ENCODE measurements at regions not wholly inside any gene's neighbourhood (a gene's known extent, or its start where the extent isn't known, plus 50 kb on each side); places are given as distances from the start of the nearest gene placed in this dataset.

DNA sequence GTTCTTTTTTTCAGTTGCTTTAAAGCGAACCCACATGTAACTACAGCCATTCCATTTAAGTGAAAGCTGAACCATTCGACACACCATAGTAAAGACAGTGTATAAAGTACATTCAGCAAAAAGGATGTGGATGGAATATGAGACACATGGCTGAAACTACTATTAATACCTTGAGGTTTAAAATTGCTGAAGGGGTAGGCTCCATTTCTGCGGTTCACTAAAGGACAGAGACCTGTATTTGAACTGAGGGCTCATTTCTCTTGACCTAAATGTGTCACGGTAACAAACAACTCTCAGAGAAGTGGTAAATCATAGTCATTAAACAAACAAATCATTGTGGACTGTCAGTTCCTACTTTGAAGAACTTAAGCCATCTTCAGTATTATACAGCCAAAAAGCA lies 1085.6 kb upstream of the TENM3 start:
- H3K9ac ChIP-seq (ENCODE audit: control insufficient read depth, insufficient read depth, low read length) = no peak overlapping the region
- no peaks in the 10 kb centered on the region for H4K20me1 ChIP-seq (ENCODE audit: control insufficient read depth, insufficient read depth)
- H3K9me3 ChIP-seq (replicated peaks; ENCODE audit: control insufficient read depth, insufficient read depth, low read length) = no peaks in the 10 kb centered on the region
- CTCF ChIA-PET = no interaction called here
- 43% methylated on average over 4 of the region's 4 CpGs for WGBS (ENCODE audit: insufficient coverage, insufficient replicate concordance, low lambda C conversion rate, missing lambda C conversion rate)
- ATAC-seq = no peak
- TF ChIP-seq, protein P1, sequence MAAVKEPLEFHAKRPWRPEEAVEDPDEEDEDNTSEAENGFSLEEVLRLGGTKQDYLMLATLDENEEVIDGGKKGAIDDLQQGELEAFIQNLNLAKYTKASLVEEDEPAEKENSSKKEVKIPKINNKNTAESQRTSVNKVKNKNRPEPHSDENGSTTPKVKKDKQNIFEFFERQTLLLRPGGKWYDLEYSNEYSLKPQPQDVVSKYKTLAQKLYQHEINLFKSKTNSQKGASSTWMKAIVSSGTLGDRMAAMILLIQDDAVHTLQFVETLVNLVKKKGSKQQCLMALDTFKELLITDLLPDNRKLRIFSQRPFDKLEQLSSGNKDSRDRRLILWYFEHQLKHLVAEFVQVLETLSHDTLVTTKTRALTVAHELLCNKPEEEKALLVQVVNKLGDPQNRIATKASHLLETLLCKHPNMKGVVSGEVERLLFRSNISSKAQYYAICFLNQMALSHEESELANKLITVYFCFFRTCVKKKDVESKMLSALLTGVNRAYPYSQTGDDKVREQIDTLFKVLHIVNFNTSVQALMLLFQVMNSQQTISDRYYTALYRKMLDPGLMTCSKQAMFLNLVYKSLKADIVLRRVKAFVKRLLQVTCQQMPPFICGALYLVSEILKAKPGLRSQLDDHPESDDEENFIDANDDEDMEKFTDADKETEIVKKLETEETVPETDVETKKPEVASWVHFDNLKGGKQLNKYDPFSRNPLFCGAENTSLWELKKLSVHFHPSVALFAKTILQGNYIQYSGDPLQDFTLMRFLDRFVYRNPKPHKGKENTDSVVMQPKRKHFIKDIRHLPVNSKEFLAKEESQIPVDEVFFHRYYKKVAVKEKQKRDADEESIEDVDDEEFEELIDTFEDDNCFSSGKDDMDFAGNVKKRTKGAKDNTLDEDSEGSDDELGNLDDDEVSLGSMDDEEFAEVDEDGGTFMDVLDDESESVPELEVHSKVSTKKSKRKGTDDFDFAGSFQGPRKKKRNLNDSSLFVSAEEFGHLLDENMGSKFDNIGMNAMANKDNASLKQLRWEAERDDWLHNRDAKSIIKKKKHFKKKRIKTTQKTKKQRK (IDR thresholded peaks at IDR 0.05; ENCODE audit: low read depth, low read length) = no peak
- TF ChIP-seq PML (IDR thresholded peaks at IDR 0.05; ENCODE audit: low read length) (no peak), BCL11A (IDR thresholded peaks at IDR 0.05; ENCODE audit: low read depth, low read length) (no peak), SMC3 (IDR thresholded peaks at IDR 0.05; ENCODE audit: borderline replicate concordance, low read length) (no peak), HDAC2 (IDR thresholded peaks at IDR 0.05) (no peak), YY1 (IDR thresholded peaks at IDR 0.05; ENCODE audit: low read depth, low read length) (no peak), MYB (IDR thresholded peaks at IDR 0.05; ENCODE audit: borderline replicate concordance, low read depth, low read length) (no peak), ZSCAN29 (IDR thresholded peaks at IDR 0.05) (no peak), PKNOX1 (IDR thresholded peaks at IDR 0.05) (no peak), HDAC6 (IDR thresholded peaks at IDR 0.05; ENCODE audit: unreplicated experiment) (no peak), GABPA (IDR thresholded peaks at IDR 0.05; ENCODE audit: low read depth) (no peak), EP300 (IDR thresholded peaks at IDR 0.05; ENCODE audit: borderline replicate concordance in 1 of 2, control insufficient read depth in 1 of 2, low read depth in 2 of 2, low read length in 2 of 2) (no peak), EZH2 (IDR thresholded peaks at IDR 0.05; ENCODE audit: borderline replicate concordance, control insufficient read depth, low read depth, low read length) (no peak), KLF5 (IDR thresholded peaks at IDR 0.05; ENCODE audit: partially characterized antibody) (no peak), RAD21 (IDR thresholded peaks at IDR 0.05; ENCODE audit: insufficient read depth, low read depth, low read length) (no peak), POLR2A (IDR thresholded peaks at IDR 0.05; ENCODE audit: low read depth, low read length) (no peak), SP1 (IDR thresholded peaks at IDR 0.05; ENCODE audit: low read depth, low read length) (no peak)
- TF ChIP-seq, protein P2, sequence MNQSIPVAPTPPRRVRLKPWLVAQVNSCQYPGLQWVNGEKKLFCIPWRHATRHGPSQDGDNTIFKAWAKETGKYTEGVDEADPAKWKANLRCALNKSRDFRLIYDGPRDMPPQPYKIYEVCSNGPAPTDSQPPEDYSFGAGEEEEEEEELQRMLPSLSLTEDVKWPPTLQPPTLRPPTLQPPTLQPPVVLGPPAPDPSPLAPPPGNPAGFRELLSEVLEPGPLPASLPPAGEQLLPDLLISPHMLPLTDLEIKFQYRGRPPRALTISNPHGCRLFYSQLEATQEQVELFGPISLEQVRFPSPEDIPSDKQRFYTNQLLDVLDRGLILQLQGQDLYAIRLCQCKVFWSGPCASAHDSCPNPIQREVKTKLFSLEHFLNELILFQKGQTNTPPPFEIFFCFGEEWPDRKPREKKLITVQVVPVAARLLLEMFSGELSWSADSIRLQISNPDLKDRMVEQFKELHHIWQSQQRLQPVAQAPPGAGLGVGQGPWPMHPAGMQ (IDR thresholded peaks at IDR 0.05; ENCODE audit: borderline replicate concordance) = no peak
- TF ChIP-seq, protein P3, sequence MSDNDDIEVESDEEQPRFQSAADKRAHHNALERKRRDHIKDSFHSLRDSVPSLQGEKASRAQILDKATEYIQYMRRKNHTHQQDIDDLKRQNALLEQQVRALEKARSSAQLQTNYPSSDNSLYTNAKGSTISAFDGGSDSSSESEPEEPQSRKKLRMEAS (IDR thresholded peaks at IDR 0.05; ENCODE audit: low read depth, low read length) = no peak
- no peaks in the 10 kb centered on the region for H3K27me3 ChIP-seq (replicated peaks in 1 of 2; ENCODE audit: control insufficient read depth in 2 of 2, insufficient read depth in 2 of 2, low read length in 1 of 2)
- POLR2A ChIA-PET = no interaction called here
- H3K79me2 ChIP-seq (ENCODE audit: control insufficient read depth, insufficient read depth, low read length) = no peaks in the 10 kb centered on the region
- no peak overlapping the region for H3K4me2 ChIP-seq (ENCODE audit: control insufficient read depth, insufficient read depth)
- H2AFZ ChIP-seq (ENCODE audit: control insufficient read depth, low read depth, low read length) = no peak overlapping the region
- H3K27ac ChIP-seq (ENCODE audit: control insufficient read depth, insufficient read depth) = no peak overlapping the region
- no TSS peak for BruUV-seq (replicated peaks)
- intact Hi-C loops (cut with micrococcal nuclease; ENCODE audit: unreplicated experiment) (no loop called here), in situ Hi-C loops (cut with MboI) (no loop called here)
- no peaks in the 10 kb centered on the region for H3K4me1 ChIP-seq (ENCODE audit: control insufficient read depth, insufficient read depth, low read length)
- no peak for FAIRE-seq
- RAD21 ChIA-PET (ENCODE audit: unreplicated experiment) = no interaction called here
- SMC1A ChIA-PET (ENCODE audit: uncharacterized antibody, unreplicated experiment) = no interaction called here
- no peak overlapping the region for H3K4me3 ChIP-seq
- DNase-seq (ENCODE audit: low read depth, low spot score) = no peak
- no peaks in the 10 kb centered on the region for H3K36me3 ChIP-seq (ENCODE audit: control insufficient read depth in 2 of 2, insufficient read depth in 2 of 2, low read length in 1 of 2)

All from GM12878 (cell line).